HEK293T (cell line): ENCODE measurements at regions not wholly inside any gene's neighbourhood (a gene's known extent, or its start where the extent isn't known, plus 50 kb on each side); places are given as distances from the start of the nearest gene placed in this dataset.

ENCODE experiments used
- ARNT ChIP-seq: fragments of 450-650 bp; IDR thresholded peaks from 2 replicates; pipeline ENCODE4 v1.6.1; 2017; ENCODE audit warnings: mild to moderate bottlenecking
- BHLHE40 ChIP-seq: fragments of 450-650 bp; IDR thresholded peaks from 2 replicates; pipeline ENCODE4 v1.6.1; 2016; ENCODE audit warnings: mild to moderate bottlenecking, moderate library complexity, borderline replicate concordance
- ELF4 ChIP-seq: fragments of 450-650 bp; IDR thresholded peaks from 2 replicates; pipeline ENCODE4 v1.6.1; 2017; ENCODE audit warnings: antibody characterized with exemption
- FOXA1 ChIP-seq: fragments of 450-650 bp; IDR thresholded peaks from 2 replicates; pipeline ENCODE4 v1.6.1; 2016; ENCODE audit warnings: mild to moderate bottlenecking
- FOXK2 ChIP-seq: fragments of 450-650 bp; IDR thresholded peaks from 2 replicates; pipeline ENCODE4 v1.6.1; 2016; ENCODE audit warnings: mild to moderate bottlenecking
- FOXM1 ChIP-seq: fragments of 450-650 bp; IDR thresholded peaks from 2 replicates; pipeline ENCODE4 v1.6.1; 2017; ENCODE audit warnings: mild to moderate bottlenecking, borderline replicate concordance
- HDGF ChIP-seq: fragments of 450-650 bp; IDR thresholded peaks from 2 replicates; pipeline ENCODE4 v1.6.1; 2017; ENCODE audit warnings: antibody characterized with exemption, borderline replicate concordance
- LEF1 ChIP-seq: fragments of 450-650 bp; IDR thresholded peaks from 2 replicates; pipeline ENCODE4 v1.6.1; 2017; ENCODE audit warnings: mild to moderate bottlenecking, borderline replicate concordance
- SP1 ChIP-seq: fragments of 450-650 bp; IDR thresholded peaks from 2 replicates; pipeline ENCODE4 v1.6.1; 2017
- SUZ12 ChIP-seq: fragments of 450-650 bp; IDR thresholded peaks from 2 replicates; pipeline ENCODE4 v1.6.1; 2016; ENCODE audit warnings: mild to moderate bottlenecking
- TARDBP ChIP-seq: fragments of 450-650 bp; IDR thresholded peaks from 2 replicates; pipeline ENCODE4 v1.6.1; 2016
- ZNF384 ChIP-seq: fragments of 450-650 bp; IDR thresholded peaks from 2 replicates; pipeline ENCODE4 v1.6.1; 2016

DNA sequence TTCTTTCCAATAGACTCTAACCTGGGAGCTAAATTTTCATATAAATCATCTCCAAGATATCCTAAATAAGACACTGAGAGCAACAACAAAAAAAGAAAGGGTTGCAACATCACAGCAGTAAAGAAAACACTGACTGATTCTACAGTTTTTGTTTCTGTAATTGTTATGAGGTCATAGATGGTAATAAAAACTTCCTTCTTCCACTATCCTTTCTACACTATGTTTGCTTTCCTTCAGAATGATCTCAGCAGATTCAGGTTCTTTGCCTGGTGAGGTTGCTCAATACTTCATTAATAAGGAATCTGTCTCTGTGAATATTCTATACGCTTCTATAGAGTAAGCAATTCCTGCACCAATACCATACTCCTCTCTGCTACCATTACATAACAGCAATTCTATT, 835.6 kb upstream of the GRAMD2B start:
- no peak for TF ChIP-seq FOXM1
- TF ChIP-seq ZNF384 = no peak
- no peak for TF ChIP-seq SP1
- no peak for TF ChIP-seq ELF4
- TF ChIP-seq BHLHE40 = no peak
- no peak for TF ChIP-seq LEF1
- TF ChIP-seq TARDBP = no peak
- no peak for TF ChIP-seq HDGF
- no peak for TF ChIP-seq FOXA1
- no peak for TF ChIP-seq ARNT
- TF ChIP-seq SUZ12 = no peak
- TF ChIP-seq FOXK2 = no peak
